ENCODE measurements at regions not wholly inside any gene's neighbourhood (a gene's known extent, or its start where the extent isn't known, plus 50 kb on each side); places are given as distances from the start of the nearest gene placed in this dataset.

GRCh38 chr5:82560969-82561368 is 282.8 kb upstream of the RPS23 start:
- TF ChIP-seq CTCF (IDR thresholded peaks at IDR 0.05) (no peak), POLR2AphosphoS5 (IDR thresholded peaks at IDR 0.05) (no peak), POLR2A (IDR thresholded peaks at IDR 0.05) (no peak)
